OCI-LY3 (cell line): ENCODE measurements at regions not wholly inside any gene's neighbourhood (a gene's known extent, or its start where the extent isn't known, plus 50 kb on each side); places are given as distances from the start of the nearest gene placed in this dataset.

ENCODE experiments used
- H2AFZ ChIP-seq: fragments of 200-600, 300-600 bp; shearing (Covaris generic); 2 replicates; pipeline ENCODE4 v1.6.0; 2014; ENCODE audit warnings: antibody characterized with exemption, low read depth, low read length
- H3K27ac ChIP-seq: fragments of 200-600, 300-600 bp; sonication (generic); 2 replicates; pipeline ENCODE4 v1.5.1; 2014; ENCODE audit warnings: mild to moderate bottlenecking, low read length, moderate library complexity, mixed read lengths
- H3K27me3 ChIP-seq: fragments of 200-600, 300-600 bp; sonication (generic); 2 replicates; pipeline ENCODE4 v1.6.1; 2014; ENCODE audit warnings: low read depth, low read length, mixed read lengths
- H3K36me3 ChIP-seq: fragments of 200-600, 300-600 bp; sonication (generic); replicated peaks from 2 replicates; pipeline ENCODE3; 2014; ENCODE audit warnings: low read depth, low read length, mixed read lengths
- H3K4me1 ChIP-seq: fragments of 300-600, 200-600 bp; sonication (generic); 2 replicates; pipeline ENCODE4 v1.6.1; 2014; ENCODE audit warnings: low read length, mixed read lengths
- H3K4me2 ChIP-seq: fragments of 200-600, 300-600 bp; sonication (generic); 2 replicates; pipeline ENCODE4 v1.6.1; 2014; ENCODE audit warnings: low read length, mixed read lengths
- H3K4me3 ChIP-seq: fragments of 300-600, 200-600 bp; sonication (generic); 2 replicates; pipeline ENCODE4 v1.5.1; 2014; ENCODE audit warnings: antibody characterized with exemption, mild to moderate bottlenecking, low read length, moderate library complexity
- H3K79me2 ChIP-seq: fragments of 300-600, 200-600 bp; shearing (Covaris generic); 2 replicates; pipeline ENCODE4 v1.6.1; 2014; ENCODE audit warnings: mild to moderate bottlenecking, low read length, mixed read lengths
- H3K9ac ChIP-seq: fragments of 300-600, 200-600 bp; shearing (Covaris generic); 2 replicates; pipeline ENCODE4 v1.6.0; 2014; ENCODE audit warnings: mild to moderate bottlenecking, low read length, moderate library complexity
- H3K9me3 ChIP-seq: fragments of 200-600, 300-600 bp; shearing (Covaris generic); 2 replicates; pipeline ENCODE4 v1.6.1; 2014; ENCODE audit warnings: low read length, mixed read lengths; ENCODE audit not compliant: insufficient read depth
- H4K20me1 ChIP-seq: fragments of 200-600, 300-600 bp; sonication (generic); 2 replicates; pipeline ENCODE4 v1.6.1; 2016; ENCODE audit warnings: low read length, mixed read lengths; ENCODE audit not compliant: insufficient read depth
- CTCF ChIP-seq: fragments of 200-600, 300-600 bp; sonication (generic); IDR thresholded peaks from 2 replicates; pipeline ENCODE4 v1.5.1; 2014; ENCODE audit warnings: antibody characterized with exemption, low read length, low read depth
- EZH2phosphoT487 ChIP-seq: fragments of 200-600 bp; shearing (Covaris generic); IDR thresholded peaks from 2 replicates; pipeline ENCODE4 v1.6.1; 2018; ENCODE audit warnings: antibody characterized with exemption, mixed run types, low read depth

GRCh38 chr13:73777134-73777533, 357.1 kb downstream of the KLF12 start:
- Histone ChIP-seq H3K9me3 (no peaks in the 10 kb centered on the region), H4K20me1 (no peaks in the 10 kb centered on the region), H3K27me3 (no peaks in the 10 kb centered on the region), H2AFZ (no peak overlapping the region), H3K36me3 (no peaks in the 10 kb centered on the region), H3K79me2 (no peaks in the 10 kb centered on the region), H3K9ac (no peak overlapping the region), H3K4me1 (no peaks in the 10 kb centered on the region), H3K4me3 (no peak overlapping the region), H3K27ac (no peak overlapping the region), H3K4me2 (no peak overlapping the region)
- TF ChIP-seq EZH2phosphoT487 (no peak), CTCF (no peak)

- no peak overlapping the region for H3K27ac ChIP-seq
- H2AFZ ChIP-seq: no peak overlapping the region
- H3K4me1 ChIP-seq: no peaks in the 10 kb centered on the region
- TF ChIP-seq CTCF (no peak), EZH2phosphoT487 (no peak)
- H3K79me2 ChIP-seq: no peaks in the 10 kb centered on the region
- no peaks in the 10 kb centered on the region for H4K20me1 ChIP-seq
- no peaks in the 10 kb centered on the region for H3K27me3 ChIP-seq
- H3K36me3 ChIP-seq: no peaks in the 10 kb centered on the region
- H3K9ac ChIP-seq: no peak overlapping the region
- no peak overlapping the region for H3K4me2 ChIP-seq
- H3K9me3 ChIP-seq: no peaks in the 10 kb centered on the region
- H3K4me3 ChIP-seq: no peak overlapping the region
These were observed 357.9 kb downstream of the KLF12 start for GRCh38 chr13:73776151-73776785.

DNA sequence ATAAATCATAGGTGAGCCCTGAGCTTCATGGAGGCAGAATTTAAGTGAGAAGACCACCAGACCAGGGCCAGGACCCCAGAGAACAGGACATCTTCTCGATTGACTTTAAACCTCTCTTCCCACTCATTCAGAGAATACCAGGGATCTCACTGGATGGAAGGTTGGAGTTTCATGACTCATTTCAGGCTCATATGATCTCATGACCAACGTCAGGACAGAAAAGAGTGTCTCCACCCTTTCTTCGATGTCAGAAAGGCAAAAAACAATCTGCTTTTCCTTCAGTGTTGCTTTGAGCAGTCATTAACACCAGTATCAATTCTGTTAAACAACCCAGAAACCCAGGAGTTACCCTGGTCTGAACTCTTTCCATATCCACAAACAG, 361.0 kb downstream of the KLF12 start:
- Histone ChIP-seq H3K4me1 (no peaks in the 10 kb centered on the region), H3K36me3 (no peaks in the 10 kb centered on the region), H3K79me2 (no peaks in the 10 kb centered on the region), H3K27me3 (no peaks in the 10 kb centered on the region), H3K27ac (no peak overlapping the region), H3K4me3 (no peak overlapping the region), H3K4me2 (no peak overlapping the region), H4K20me1 (no peaks in the 10 kb centered on the region), H3K9me3 (no peaks in the 10 kb centered on the region), H3K9ac (no peak overlapping the region), H2AFZ (no peak overlapping the region)
- TF ChIP-seq EZH2phosphoT487: no peak
- TF ChIP-seq CTCF: no peak

- Histone ChIP-seq H3K9me3 (no peaks in the 10 kb centered on the region), H3K4me3 (no peak overlapping the region), H3K4me2 (no peak overlapping the region), H2AFZ (no peak overlapping the region), H3K9ac (no peak overlapping the region), H3K79me2 (no peaks in the 10 kb centered on the region), H3K36me3 (no peaks in the 10 kb centered on the region), H3K4me1 (peaks cover 4% of the 10 kb centered on the region), H3K27ac (no peak overlapping the region), H3K27me3 (no peaks in the 10 kb centered on the region), H4K20me1 (no peaks in the 10 kb centered on the region)
- TF ChIP-seq EZH2phosphoT487 (no peak), CTCF (no peak)
These were observed 361.6 kb downstream of the KLF12 start for GRCh38 chr13:73772449-73773167.
